Endothelial cell of umbilical vein (primary cell): ENCODE measurements at regions not wholly inside any gene's neighbourhood (a gene's known extent, or its start where the extent isn't known, plus 50 kb on each side); places are given as distances from the start of the nearest gene placed in this dataset.

Experiments
- EZH2 ChIP-seq: IDR thresholded peaks from 2 replicates; pipeline ENCODE4 v1.6.1; 2012; ENCODE audit warnings: borderline replicate concordance, low read depth, mild to moderate bottlenecking, moderate library complexity, low read length, inconsistent platforms; ENCODE audit not compliant: severe bottlenecking
- GATA2 ChIP-seq: IDR thresholded peaks from 2 replicates; pipeline ENCODE4 v1.7.0; 2011; ENCODE audit warnings: low read depth, mild to moderate bottlenecking, moderate library complexity, mixed read lengths, low read length; ENCODE audit not compliant: insufficient read length, insufficient read depth
- JUN ChIP-seq: IDR thresholded peaks from 2 replicates; pipeline ENCODE4 v1.6.1; 2011; ENCODE audit warnings: borderline replicate concordance, low read depth; ENCODE audit not compliant: insufficient read length, insufficient read depth
- MYC ChIP-seq: IDR thresholded peaks from one replicate; pipeline ENCODE4 v1.6.1; 2011; ENCODE audit warnings: mild to moderate bottlenecking, low read depth, low read length
- POLR2A ChIP-seq: IDR thresholded peaks from 2 replicates; pipeline ENCODE4 v1.6.1; 2012; ENCODE audit warnings: low read depth, mild to moderate bottlenecking, control low read depth, low read length
- POLR2AphosphoS5 ChIP-seq: IDR thresholded peaks from 2 replicates; pipeline ENCODE4 v1.6.1; 2012; ENCODE audit warnings: low read depth, mild to moderate bottlenecking, control low read depth, low read length, moderate library complexity; ENCODE audit not compliant: insufficient read depth
- TF ChIP-seq, protein P1 (sequence below), 2 donors: IDR thresholded peaks; 1 replicate in 1 of 2; 2 replicates in 1 of 2; pipeline ENCODE4 v1.5.1; 2011; ENCODE audit warnings: low read length in 2 of 2, mild to moderate bottlenecking in 2 of 2, moderate library complexity in 2 of 2, control low read depth in 1 of 2, inconsistent platforms in 1 of 2, low read depth in 1 of 2; ENCODE audit not compliant: insufficient read depth in 1 of 2; ENCODE audit errors: extremely low read depth in 1 of 2
- TF ChIP-seq, protein P2 (sequence below): IDR thresholded peaks from 2 replicates; pipeline ENCODE4 v1.6.1; 2011; ENCODE audit not compliant: insufficient read depth, insufficient read length

DNA sequence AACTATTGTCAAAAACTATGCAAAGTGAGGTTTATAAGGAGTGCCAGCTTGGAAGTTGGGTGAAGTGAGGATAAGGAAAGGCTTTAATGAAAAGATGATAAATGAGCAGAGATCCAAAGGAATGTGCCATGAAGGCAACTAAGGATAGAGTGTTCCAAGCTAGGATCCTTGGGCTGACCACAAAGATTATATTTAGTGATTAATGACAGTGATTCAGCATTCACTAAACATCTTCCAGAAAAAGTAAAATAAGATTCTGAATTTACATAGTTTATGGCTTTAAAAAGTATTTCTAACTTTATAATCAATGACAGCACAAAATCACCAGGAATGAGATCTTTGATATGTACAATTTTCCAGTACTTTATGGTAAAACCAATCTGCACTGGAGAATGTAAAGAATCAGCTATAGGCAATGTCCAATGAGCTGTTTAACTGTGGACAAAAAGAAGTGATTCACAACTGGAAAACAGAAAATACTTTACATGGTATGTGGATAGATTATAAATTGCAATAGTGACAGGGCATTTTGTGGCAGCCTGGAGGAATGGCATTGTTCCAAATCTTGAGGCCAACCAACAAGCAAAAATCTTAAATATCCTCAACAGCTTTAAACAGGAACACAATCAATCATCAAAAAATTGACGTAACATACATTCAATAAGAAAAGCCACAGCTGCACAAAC is 91.2 kb upstream of the KCTD3 start:
- TF ChIP-seq EZH2 = no peak
- TF ChIP-seq, protein P1, sequence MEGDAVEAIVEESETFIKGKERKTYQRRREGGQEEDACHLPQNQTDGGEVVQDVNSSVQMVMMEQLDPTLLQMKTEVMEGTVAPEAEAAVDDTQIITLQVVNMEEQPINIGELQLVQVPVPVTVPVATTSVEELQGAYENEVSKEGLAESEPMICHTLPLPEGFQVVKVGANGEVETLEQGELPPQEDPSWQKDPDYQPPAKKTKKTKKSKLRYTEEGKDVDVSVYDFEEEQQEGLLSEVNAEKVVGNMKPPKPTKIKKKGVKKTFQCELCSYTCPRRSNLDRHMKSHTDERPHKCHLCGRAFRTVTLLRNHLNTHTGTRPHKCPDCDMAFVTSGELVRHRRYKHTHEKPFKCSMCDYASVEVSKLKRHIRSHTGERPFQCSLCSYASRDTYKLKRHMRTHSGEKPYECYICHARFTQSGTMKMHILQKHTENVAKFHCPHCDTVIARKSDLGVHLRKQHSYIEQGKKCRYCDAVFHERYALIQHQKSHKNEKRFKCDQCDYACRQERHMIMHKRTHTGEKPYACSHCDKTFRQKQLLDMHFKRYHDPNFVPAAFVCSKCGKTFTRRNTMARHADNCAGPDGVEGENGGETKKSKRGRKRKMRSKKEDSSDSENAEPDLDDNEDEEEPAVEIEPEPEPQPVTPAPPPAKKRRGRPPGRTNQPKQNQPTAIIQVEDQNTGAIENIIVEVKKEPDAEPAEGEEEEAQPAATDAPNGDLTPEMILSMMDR (IDR thresholded peaks at IDR 0.05; ENCODE audit: extremely low read depth in 1 of 2, insufficient read depth in 1 of 2, low read depth in 1 of 2, low read length in 2 of 2) = no peak
- no peak for TF ChIP-seq POLR2AphosphoS5
- no peak for TF ChIP-seq MYC
- TF ChIP-seq POLR2A = no peak
- no peak for TF ChIP-seq JUN
- TF ChIP-seq, protein P2, sequence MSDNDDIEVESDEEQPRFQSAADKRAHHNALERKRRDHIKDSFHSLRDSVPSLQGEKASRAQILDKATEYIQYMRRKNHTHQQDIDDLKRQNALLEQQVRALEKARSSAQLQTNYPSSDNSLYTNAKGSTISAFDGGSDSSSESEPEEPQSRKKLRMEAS = no peak
- TF ChIP-seq GATA2 = no peak
